ENCODE measurements at regions not wholly inside any gene's neighbourhood (a gene's known extent, or its start where the extent isn't known, plus 50 kb on each side); places are given as distances from the start of the nearest gene placed in this dataset.

GRCh38 chr2:858646-859045 lies 92.0 kb upstream of the SNTG2 start:
- TF ChIP-seq RAD21 (IDR thresholded peaks at IDR 0.05; ENCODE audit: low read depth) (no peak), TCF12 (IDR thresholded peaks at IDR 0.05; ENCODE audit: low read depth) (no peak), EP300 (IDR thresholded peaks at IDR 0.05; ENCODE audit: borderline replicate concordance) (no peak), REST (IDR thresholded peaks at IDR 0.05; ENCODE audit: low read depth) (no peak), USF1 (IDR thresholded peaks at IDR 0.05) (no peak), ZBTB7A (IDR thresholded peaks at IDR 0.05; ENCODE audit: low read depth) (no peak), CEBPB (IDR thresholded peaks at IDR 0.05) (no peak), NFIC (IDR thresholded peaks at IDR 0.05) (no peak), TAF1 (IDR thresholded peaks at IDR 0.05; ENCODE audit: low read depth) (no peak), CREB1 (IDR thresholded peaks at IDR 0.05; ENCODE audit: low read depth) (no peak), MAX (IDR thresholded peaks at IDR 0.05) (no peak), FOXM1 (IDR thresholded peaks at IDR 0.05; ENCODE audit: borderline replicate concordance, low read depth) (no peak), EGR1 (IDR thresholded peaks at IDR 0.05) (no peak)
